Activated CD4-positive, alpha-beta T cell treated with anti-CD3 and anti-CD28 coated beads, Interleukin-2, Interleukin-6, amounts not matched to agents 100 ng/mL and 50 ng/mL, durations not matched to agents 16 hours and 8 hours (primary cell): ENCODE measurements at regions not wholly inside any gene's neighbourhood (a gene's known extent, or its start where the extent isn't known, plus 50 kb on each side); places are given as distances from the start of the nearest gene placed in this dataset.

ENCODE experiments used
- DNase-seq: peaks from one replicate; pipeline ENCODE4 v3.0.0-alpha.2; 2020

DNA sequence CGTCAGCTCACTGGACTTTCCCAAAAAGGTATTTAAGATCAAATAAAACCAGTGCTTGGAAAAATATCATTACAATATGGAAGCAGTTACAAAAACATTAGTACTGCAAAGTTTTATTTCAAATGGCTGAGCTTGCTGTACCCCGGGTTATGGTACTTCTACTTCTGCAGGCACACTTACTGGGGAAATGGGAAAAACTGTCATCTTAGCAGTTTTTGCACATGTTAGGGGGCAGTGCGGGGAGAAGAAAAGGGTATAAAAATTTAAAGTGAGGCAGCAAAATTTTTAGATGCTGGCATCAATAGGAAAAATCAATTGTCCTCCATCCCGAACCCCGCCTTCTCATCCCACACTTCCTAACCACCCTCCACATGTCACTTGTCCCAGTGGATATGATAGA, 133.4 kb downstream of the ATG4C start:
- DNase-seq: no peak

DNA sequence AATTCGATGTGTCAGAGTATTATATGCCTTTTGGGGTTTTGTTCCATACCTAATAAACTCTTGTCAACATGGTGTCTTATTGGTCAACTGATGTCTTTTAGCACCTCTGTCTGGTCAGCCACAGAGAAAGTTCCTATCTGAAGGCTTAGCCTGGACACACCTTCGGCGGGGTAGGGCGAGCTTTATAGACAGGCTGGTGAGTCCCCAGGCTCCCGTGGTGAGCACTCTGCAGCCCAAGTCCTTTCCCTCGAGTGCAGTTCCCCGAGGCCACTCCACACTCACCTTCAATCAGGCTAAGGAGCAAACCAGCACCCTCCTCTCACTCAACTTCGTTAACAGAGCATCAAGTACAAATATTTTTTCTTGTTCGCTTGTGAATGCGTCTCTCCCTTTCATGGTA, 133.9 kb downstream of the ATG4C start:
- DNase-seq: no peak

DNA sequence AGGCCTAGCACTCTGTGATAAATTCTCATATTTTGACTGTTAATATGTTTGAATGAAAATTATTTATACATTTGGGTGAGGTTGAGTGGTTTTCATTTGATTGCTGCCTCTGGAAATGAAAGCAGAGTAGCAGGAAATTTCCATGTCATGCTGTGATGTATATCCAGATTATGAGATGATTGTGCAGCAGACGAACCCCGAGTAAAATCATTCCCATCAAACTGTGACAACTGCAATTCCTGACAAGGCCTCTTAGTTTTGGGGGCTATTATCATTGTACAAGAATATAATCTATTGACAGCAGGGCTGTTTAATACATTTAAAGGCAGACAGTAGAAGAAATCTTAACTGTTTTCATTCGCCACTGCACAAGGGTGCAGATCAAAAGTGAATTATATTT, 134.8 kb downstream of the ATG4C start:
- no peak for DNase-seq

DNA sequence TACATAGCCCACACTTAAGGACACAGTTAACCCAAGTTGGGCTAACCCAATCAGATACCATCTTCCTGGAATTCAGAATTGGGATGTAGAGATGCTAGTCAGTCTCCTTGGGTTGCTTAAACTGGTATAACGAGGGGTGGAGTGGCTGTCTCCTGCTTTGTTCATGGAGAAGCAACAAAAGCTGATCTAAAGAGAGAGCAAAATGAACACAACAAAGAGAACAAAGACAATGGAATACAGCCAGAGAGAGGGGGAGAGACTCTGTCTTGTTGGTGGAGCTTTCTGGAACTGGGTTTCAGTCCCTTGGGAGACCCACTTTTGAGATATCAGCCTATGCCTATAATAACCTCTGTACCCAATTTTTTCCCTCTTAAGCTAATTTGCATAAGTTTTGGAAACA, 138.1 kb downstream of the ATG4C start:
- DNase-seq: no peak

DNA sequence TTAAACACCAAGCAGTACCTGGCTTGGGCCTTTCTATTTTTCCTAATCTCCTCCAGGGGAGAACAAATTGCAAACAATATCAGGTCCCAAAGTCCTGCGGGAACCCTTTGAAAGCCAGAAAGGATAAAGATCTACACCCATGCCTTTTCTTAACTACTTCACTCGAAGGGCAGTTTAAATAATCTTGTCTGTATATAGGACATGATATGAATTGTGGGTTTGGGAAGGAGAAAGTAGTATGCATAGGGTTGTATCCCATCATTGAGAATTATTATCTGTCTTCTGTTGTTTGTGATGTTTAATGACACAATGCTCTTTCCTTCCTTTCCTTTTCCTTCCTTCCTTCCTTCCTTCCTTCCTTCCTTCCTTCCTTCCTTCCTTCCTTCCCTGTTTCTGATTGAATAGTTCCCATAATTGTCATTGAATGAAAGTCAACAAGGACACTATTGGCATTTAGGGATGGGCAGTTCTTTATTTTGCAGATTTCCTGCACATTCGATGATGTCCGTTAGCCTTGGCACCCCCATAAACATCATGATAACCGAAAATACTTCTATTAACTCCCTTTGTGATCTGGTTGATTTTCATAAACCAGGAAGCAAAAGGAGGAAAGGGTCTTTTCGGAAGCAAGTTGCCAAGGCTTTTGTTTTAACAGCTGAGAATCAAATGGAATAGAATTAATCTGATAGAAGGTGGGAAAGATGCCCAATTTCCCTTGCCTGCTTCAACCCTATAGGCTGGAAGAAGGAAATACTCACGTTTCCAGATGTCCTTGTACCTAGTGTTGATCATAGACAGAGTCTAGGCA, 141.3 kb downstream of the ATG4C start:
- DNase-seq: no peak

DNA sequence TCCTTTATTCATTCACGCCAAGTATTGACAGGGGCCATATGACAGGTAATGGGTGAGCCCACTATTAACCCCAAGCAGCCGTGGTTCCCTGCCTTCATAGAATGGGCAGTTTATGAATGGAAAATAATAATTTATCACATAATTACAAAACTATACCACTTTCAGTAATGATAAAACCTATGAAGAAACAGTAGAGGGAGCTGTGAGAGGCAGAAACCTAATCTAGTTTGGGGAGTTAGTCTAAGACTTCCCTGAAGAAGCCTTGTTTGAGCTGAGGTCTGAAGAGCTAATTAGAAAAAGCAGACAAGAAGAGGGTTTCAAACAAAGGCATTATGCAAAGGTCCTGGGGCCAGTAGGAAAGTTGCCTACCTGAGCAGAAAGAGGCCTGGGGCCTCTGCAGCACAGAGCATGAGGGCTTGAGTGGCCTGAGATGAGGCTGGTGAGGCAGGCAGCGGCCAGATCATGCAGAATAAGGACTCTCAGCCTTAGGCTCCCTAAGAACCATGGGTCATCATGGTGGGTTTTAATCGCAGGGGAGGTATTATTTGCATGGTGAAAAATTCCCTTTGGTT, 142.8 kb downstream of the ATG4C start:
- DNase-seq: no peak

DNA sequence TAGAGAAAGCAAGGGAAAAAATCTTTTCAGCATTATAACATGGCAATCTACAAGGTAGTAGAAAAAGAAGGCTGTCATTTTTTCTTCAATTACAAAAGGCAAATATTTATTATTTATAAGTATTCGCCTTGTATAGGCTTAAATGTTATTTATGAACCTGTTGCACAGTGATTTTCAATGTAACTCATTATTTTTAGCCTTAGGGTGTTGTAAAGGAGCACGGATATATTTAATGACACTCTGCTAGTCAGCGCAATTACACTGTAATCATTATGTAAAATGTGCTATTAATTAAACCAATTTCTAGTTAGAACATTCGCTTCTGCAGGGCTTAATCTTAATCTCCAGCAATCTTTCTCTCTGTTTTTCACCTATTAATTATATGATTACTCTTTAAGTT, 145.0 kb downstream of the ATG4C start:
- DNase-seq: no peak

DNA sequence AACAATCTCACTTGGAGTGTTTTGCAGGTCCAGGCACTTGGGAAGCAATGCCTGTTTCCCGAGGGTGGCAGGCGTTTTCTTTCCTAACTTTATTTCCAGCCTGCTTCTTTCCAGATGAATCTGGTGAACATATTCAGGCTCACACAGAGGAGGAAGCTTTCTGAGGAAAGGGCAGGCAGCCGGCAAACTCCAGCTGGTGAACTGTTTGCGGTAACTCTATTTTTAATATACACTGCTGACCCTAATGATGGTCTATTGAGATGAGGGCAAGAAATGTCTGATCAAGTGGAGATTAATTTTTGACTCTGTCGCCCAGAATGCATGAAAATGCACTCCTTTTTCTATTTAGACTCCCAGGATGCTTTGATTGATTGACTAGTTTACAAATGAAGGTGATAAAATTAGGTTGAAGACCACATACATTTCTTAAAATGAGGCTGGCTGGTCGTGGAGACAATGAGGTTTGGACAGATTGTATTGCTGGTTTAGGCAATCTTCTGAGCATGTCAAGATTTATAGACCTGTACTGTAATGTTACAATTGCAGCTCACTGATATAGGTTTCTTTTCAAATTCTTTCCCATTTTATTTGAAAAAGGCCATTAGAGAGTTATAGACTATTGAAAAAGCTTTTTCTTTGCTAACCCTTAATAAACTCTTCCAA, 153.8 kb downstream of the ATG4C start:
- no peak for DNase-seq

DNA sequence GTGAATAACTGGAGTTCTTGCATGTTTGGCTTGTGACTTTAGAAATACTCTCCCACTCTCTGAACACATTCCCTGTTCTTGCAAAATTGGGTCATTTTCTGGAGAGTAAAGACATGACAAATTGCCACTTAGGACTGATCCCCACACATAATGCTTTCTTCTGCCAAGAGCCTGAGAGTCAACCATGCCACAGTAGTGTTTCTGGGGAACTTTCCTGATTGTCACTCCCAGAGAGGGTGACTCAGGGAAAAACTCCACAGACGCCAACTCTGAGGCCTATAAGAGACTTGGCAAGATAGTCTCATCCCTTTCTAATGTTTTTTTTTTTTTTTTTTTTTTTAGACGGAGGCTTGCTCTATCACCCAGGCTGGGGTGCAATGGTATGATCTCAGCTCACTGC, 157.8 kb downstream of the ATG4C start:
- DNase-seq: no peak

DNA sequence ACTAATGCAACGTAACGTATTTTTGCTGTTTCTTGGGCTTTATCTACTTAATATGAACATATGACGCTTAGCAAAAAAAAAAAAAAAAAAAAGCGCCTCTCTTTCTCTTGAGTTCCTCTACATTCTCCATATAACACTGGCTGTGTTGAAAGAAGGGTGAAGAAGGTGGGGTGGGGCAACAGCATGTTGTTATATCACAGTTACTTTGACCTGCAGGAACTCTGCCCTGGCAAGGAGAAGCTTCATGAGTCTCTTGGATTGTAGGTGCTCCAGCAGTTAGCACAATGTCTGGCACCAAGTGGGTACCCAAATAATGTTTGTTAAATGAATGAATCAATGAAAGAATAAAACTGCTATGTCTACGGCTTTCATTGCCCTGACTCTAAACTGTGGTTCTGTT, 162.6 kb downstream of the ATG4C start:
- DNase-seq: no peak

DNA sequence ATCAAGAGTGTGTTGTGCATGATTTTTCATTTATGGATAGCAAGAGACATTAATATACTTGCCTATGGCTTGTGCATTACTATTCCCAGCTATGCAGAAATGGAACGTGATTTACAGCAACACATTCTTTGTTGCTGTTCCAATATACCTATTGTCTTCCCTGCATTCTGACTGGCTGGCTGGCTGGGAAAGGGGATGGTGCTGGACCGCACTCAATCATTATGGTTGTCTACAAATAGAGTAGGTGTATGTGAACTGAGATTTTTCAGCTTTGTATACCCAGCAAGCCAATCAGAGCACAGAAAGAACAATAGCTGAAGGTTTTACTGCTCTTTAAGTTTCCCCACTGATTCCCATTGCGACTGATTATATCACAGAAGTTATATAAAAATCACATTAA, 167.5 kb downstream of the ATG4C start:
- no peak for DNase-seq

DNA sequence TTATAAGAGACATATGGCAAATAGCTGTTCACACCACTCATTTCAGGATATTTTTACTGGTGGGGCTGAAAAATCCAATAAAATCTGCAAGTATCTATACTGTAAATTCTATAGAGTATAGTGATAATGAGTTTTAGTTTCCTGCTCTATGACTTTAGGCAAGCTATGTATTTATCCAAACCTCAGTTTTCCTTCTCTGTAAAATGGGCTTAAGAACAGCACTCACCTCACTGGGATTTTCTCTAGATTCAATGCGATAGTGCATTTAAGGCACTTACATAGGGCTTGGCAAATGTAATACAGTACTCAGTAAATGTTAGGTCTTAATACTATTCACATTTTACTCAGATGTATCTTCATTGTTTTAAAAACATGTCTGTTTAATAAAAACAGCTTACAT, 168.7 kb downstream of the ATG4C start:
- no peak for DNase-seq

DNA sequence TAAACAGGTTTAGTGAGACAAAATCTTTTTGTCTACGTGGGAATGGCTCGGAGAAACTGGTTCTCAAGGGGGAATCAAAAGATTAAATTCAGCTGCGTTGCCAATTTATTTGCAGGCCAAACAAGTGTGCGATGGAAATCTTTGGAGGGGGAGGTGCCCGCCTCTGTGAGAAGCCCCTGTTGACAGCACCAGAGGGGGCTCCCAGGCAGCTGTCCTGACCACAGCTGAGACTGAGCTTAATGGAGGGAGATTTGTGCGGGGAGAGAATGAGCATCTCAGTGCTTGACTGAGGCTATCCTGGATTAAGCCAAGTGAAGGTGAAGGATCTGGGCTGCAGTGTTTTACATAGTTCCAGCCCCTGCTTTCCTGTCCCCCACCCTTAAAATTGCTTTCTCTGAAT, 169.7 kb downstream of the ATG4C start:
- DNase-seq: no peak

DNA sequence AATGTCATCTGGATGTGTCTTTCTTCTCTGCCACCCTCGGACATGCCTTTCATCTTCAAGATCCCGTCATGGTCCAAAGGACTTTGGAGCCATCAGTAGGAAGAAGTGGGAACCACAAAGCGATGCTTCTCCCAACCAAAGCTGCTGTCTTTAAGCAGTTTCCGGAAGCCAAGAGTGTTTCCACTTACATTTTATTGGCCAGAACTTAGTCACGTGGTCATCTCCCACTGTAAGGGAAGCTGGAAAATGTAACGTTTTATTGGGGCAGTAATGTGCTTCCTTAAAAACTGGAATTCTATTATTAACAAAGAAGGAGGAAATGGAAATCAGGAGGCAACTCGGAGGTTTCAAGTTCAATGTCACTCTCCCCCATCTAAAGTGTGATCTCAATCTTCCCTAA, 170.8 kb downstream of the ATG4C start:
- DNase-seq: no peak

DNA sequence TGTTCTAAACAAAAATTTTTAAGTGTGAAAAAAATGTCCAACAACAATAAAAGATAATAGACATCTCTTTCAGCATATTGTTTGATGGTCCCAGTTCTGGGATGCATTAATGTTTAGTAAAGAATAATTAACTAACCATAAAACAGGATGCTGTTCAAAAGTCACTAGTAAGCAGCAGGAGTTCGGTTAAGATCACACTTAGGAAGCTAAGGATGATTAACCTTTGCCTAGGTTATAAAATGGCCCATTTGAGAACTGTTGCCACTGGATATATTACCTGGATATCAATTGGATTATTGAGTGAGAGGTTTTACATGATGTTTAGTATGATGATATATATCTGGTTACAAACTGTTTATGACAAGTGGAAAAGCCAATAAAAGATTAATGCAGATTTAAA, 171.7 kb downstream of the ATG4C start:
- DNase-seq: no peak

DNA sequence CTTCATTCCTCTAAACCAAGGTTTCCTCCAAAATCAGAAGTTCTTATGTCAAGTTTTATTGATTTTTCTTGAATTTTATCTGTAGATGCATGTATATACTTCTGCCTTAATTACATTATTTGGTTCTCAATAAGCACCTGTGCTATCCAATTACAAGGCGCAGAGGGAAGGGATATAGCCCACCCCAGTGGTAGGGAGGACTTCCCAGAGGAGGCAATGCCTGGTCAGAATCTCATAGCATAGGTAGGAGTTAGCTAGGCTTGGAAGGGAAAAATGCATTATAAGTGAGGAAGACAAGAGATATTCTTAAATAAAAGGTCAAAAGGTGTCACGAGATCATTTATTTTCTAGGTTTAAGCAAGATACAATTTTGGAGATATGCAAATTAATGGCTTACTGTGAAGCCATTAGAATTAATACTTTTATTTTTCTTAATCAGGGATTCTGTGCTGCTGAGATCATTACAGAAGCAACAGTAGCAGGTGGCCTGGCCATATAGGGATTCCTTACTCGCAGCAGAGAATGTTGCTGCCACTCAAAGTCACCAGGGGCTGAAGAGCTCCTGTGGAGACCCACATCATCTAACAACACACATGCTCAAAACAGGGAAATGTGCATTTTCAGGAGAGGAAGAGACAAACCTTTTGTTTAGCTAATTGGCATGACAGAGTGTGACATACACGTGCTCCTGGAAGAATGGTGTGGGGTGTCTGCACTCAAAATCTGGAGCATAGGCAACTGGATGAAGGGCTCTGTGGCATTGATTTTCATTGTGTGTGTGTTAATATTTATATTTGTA, 178.3 kb downstream of the ATG4C start:
- no peak for DNase-seq

DNA sequence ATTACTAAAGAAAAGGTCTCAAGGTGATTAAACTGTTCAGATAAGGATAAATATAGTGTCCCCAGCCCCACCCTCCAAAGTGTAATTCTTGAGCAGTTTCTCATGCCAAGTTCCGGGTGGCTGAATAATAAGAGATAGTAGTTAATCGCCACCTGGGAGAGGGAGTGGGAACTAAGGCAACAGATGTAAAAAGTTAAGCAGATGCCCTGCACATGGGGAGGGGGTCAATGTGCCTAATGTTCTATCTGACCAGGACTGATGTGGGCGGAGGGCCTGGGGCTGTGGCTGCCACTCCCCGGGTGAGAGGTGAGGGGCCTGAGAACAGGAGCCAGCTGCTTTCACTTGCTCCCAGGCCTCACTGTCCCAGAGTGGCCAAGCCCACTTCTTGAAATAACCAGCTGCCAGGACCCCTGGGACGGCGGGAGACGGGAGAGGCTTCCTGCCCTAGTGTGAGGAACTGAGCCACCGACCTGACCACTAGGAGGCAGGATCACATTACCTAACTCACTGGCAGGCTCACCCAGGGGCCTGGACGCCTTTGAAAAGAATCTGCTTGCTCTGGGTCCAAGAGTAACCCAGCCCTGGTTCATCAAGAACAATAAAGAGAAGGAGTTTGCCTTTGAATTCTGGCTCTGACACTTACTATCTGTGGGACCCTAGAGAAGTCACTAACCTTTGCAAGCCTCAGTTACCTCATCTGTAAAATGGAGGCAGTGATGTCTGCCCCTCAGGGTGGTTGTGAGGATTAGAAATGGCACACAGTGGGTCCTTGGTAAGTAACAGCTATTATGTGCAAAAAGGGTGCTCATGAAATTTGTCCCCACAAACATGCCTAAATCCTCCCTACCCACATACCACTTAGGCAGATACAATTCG, 179.2 kb downstream of the ATG4C start:
- peak; percentile 46 for DNase-seq

DNA sequence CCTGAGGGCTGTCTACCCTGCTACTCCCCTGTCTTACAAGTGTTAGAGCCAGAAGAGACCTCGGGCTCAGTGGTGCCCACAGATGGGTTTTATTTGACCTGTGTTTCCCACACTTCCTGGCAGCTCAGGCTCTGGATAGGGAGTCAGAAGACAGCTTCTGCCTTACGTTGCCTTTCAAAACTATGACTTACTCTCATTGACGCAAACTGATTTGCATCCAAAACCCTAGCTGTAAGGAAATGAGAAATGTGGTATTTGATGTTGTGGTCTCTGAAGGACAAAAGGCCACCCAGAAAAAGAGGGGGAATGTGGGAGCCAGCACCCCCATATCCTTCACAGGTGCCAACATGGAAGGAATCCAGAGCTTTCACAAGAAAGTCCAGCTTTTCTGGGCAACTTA, 180.2 kb downstream of the ATG4C start:
- no peak for DNase-seq

DNA sequence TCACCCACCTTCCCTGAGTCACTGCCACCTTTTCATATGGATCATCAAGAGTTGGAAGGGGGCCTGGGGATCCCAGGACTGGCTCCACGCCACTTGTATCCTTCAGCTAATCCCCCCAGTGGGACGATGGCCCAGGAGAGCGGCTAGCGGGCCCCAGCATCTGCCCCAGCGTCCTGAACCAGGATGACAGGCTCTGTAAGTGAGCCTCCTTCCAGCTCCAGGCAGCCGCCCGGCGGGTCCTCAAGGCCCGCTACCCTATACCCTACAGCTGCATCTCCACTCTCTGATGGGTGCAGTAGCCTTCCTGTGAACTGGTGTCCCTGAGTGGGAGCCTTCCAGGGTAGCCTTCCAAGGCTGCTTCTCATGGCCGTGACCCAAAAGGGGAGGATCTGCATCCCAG, 183.1 kb downstream of the ATG4C start:
- no peak for DNase-seq

DNA sequence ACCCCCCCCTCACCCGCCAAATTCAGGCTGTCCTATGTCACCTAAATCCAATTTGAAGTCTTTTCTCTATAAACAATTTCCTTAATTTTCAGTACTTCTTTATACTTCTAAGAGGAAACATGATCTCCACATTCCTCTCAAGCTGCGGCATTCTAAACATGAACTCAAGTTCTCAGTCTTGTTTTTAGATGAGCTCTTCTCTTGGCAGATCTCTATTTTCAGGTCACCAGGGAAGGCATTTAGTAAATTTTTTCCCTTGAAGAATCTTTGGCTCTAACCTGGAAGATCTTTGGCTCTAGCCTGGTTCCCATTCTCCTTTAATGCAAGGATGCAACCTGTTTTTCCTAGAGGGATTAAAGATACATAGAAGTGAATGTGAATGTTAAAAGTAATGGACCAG, 193.4 kb downstream of the ATG4C start:
- no peak for DNase-seq

DNA sequence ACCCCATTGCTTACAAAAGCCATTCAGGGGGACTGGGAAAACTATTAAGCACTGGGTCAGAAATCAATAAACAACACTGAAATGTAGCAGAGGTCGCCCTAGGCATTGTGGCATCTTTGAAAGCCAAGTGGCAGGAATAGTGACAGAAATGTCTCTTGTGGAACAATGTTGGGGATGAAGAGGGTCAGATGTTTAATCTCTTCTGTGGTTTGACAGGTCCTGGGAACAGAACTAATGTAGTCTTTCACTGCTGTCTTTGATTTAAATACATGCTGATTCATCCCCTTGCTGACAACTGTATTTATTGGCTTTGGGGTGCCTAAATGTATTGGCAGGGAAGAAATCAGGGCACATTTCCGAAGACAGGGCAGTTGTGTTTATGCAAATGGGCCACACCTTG, 194.8 kb downstream of the ATG4C start:
- DNase-seq: no peak

DNA sequence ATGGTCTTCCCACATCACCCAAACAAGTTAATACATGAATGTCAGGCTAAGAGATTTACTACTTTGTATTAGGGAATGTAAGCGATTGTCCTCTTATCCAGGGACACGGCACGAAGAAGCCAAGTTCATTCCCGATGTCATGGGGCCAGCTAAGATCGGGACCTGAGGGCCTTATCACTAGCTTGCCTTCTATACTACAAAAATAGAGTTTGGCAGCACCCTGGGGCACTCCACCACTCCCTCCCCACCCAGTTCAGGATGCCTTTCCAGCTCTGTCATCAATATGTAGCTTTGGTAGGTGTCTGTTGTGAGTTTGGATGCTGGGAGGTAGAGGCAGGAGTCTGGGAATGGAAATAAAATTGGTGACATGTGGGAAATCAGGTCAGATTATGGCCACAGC, 197.5 kb downstream of the ATG4C start:
- DNase-seq: no peak

DNA sequence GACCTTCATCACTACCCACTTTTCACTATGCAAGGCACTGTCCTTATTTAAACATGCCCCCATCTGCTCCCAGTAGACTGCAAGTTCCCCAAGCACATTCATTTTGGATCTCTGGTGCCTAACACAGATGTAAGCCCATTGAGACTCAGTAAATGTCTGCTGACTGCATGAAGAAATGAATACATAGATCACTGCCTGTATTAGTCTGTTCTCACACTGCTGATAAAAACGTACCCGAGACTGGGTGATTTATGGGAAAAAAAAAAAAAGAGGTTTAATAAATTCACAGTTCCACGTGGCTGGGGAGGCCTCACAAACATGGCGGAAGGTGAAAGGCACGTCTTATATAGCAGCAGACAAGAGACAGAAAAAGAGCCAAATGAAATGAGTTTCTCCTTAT, 204.9 kb downstream of the ATG4C start:
- DNase-seq: no peak
